ENCODE measurements at regions not wholly inside any gene's neighbourhood (a gene's known extent, or its start where the extent isn't known, plus 50 kb on each side); places are given as distances from the start of the nearest gene placed in this dataset.

DNA sequence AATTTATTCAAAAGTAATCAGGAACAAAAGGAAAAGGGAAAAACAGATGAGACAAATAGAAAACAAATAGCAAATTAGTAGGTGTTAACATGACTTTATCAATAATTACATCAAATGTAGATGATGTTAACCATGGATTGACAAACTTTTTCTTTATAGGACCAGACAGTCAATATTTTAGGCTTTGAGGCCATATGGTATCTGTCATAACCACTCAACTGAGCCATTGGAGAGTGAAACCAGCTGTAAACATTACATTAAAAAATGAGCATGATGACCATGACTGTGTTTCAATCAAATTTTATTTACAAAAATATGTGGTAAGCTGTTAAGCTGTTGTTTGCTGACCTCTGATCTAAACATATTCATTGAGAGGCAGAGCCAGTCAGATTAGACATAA, 118.5 kb upstream of the NWD2 start:
- no peak for DNase-seq

- no peak for DNase-seq
These were observed 114.1 kb upstream of the NWD2 start for GRCh38 chr4:37130465-37130864.

DNA sequence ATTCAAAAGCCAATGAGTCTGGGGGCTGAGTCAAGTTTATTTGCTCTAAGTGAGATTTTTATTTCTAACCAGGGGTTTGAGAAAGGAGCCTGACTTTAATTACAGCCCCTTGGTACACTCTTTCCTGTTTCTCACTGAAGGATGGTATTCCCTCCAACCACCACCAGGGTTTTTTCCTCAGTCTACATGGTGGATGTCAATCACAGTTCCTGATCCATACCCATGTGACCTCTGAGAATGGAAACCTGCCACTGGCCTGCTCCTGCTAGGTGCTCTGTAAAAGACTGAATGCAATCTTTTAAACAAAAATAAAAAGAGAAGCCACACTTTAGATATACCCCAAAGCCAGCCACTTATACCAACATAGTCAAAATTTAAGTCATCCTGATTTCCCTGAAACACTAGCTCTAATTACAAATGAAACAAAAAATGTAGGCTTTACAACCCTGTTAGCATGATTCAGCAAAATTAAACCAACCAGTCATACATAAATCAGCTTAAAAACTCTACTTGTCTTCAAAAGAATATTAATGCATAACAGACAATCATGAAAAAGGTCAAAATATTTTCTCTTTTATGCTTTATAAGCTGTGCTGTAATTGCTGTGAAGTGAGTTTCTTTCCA, 112.1 kb upstream of the NWD2 start:
- no peak for DNase-seq

DNA sequence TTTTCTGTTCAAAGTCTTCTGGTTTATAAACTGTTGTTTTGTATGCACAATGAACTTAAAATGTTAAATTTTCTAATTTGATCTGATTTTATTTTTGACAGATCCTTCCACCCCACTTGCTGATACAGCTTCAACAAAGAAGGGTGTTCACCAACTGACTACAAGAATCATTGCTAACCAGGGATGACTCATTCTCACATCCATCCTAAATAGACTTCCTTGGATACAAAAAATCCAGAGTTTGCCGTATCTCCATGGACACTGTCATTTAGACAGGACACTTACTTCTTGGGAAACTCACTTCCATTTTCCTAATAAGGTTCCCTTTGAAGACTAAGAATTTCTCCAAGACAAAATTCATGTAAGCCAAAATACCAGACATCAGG, 111.6 kb upstream of the NWD2 start:
- DNase-seq: no peak

DNA sequence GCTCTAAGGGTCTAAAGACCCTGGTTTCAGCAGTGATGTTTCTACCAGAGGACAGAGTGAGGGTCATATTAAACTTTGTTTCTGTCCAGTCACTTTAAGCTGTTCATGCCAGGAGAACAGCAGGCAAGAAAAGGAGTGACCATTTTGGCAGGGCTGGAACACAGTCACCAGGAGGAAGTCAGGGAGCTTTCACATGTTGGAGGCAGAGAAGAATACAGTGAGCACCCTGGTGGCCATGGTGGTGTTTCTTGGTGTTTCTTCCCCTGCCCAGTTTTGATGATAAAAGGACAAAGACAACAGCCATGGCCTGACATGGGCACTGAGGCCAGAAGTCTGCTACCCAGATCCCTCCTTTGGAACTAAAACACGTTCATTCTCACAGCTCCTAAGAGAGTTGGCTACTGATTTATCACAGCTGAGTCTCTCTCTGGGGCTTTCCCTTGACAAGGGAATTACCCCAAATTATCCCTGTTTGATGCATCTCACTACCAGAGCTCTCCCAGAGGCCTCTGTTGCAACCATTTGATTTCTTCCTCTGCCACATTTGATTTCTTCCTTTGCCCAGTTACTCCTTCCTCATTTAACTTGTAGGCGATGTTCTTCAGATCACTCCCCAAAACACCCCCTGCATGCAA, 106.4 kb upstream of the NWD2 start:
- DNase-seq: no peak

GRCh38 chr4:37138789-37139188, 105.8 kb upstream of the NWD2 start:
- no peak for DNase-seq

GRCh38 chr4:37139987-37140386, 104.6 kb upstream of the NWD2 start:
- DNase-seq: no peak

GRCh38 chr4:37146260-37146659, 98.3 kb upstream of the NWD2 start:
- DNase-seq: no peak

- DNase-seq: no peak
These were observed 86.9 kb upstream of the NWD2 start for GRCh38 chr4:37157476-37158167.

DNA sequence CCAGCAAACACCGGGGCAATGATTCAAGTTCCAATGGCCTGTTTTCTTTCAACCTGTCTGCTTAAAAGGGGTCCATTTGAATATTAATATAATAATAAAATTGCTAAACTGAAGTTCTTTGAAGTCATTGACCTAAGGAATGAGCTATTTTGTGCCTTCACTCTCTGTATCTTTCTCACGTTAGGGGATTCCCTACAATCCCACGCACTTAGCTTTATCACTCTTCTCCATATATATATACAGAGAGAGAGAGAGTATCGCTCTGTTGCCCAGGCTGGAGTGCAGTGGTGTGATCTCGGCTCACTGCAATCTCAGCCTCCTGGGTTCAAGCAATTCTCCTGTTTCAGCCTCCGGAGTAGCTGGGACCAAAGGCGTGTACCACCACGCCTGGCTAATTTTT, 83.9 kb upstream of the NWD2 start:
- DNase-seq: no peak

DNA sequence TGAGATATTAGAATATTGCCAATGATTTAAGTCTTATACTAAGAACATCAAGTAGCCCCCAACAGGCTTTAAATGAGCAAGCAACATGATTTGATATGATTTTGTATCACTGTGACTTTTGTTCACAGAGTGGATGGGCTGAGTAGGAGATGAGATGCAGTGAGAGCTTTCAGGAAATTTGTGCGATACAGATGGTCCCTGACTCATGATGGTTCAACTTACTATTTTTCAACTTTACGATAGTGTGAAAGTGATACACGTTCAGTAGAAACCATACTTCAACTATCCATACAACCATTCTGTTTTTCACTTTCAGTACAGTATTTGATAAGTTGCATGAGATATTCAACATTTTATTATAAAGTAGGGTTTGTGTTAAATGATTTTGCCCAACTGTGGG, 78.7 kb upstream of the NWD2 start:
- no peak for DNase-seq

- no peak for DNase-seq
These were observed 74.6 kb upstream of the NWD2 start for GRCh38 chr4:37169956-37170355.

- no peak for DNase-seq
These were observed 56.4 kb upstream of the NWD2 start for GRCh38 chr4:37188100-37188499.
